Fibroblast of the conjunctiva (primary cell): ENCODE measurements at regions not wholly inside any gene's neighbourhood (a gene's known extent, or its start where the extent isn't known, plus 50 kb on each side); places are given as distances from the start of the nearest gene placed in this dataset.
"Not testable (repeated sequence)": the region's sequence is repeated elsewhere in the genome, so short reads cannot be mapped to it uniquely, and the experiment has no call there.

Source experiments
- DNase-seq: peaks from one replicate; pipeline ENCODE4 v3.0.0-alpha.2; 2010; ENCODE audit warnings: low read depth

- not testable (repeated sequence) for DNase-seq
These were observed 380.0 kb downstream of the ANAPC1 start for GRCh38 chr2:111503844-111504570.

- DNase-seq = not testable (repeated sequence)
These were observed 379.4 kb downstream of the ANAPC1 start for GRCh38 chr2:111504571-111504942.

- not testable (repeated sequence) for DNase-seq
These were observed 378.7 kb downstream of the ANAPC1 start for GRCh38 chr2:111505267-111505666.

GRCh38 chr2:111506936-111507335, 377.1 kb downstream of the ANAPC1 start:
- DNase-seq = not testable (repeated sequence)

- not testable (repeated sequence) for DNase-seq
These were observed 374.6 kb downstream of the ANAPC1 start for GRCh38 chr2:111509225-111509869.

GRCh38 chr2:111510384-111510783, 373.6 kb downstream of the ANAPC1 start:
- not testable (repeated sequence) for DNase-seq

GRCh38 chr2:111511062-111511461, 372.9 kb downstream of the ANAPC1 start:
- not testable (repeated sequence) for DNase-seq

GRCh38 chr2:111512378-111512777, 371.6 kb downstream of the ANAPC1 start:
- not testable (repeated sequence) for DNase-seq

GRCh38 chr2:111514138-111514537, 369.9 kb downstream of the ANAPC1 start:
- not testable (repeated sequence) for DNase-seq

GRCh38 chr2:111517050-111517720, 366.8 kb downstream of the ANAPC1 start:
- DNase-seq = not testable (repeated sequence)

GRCh38 chr2:111517721-111518053, 366.3 kb downstream of the ANAPC1 start:
- DNase-seq = not testable (repeated sequence)

GRCh38 chr2:111519071-111519470, 364.9 kb downstream of the ANAPC1 start:
- no peak for DNase-seq

- peak; percentile 66 for DNase-seq
These were observed 361.7 kb downstream of the ANAPC1 start for GRCh38 chr2:111522231-111522768.

- no peak for DNase-seq
These were observed 361.0 kb downstream of the ANAPC1 start for GRCh38 chr2:111523009-111523408.

GRCh38 chr2:111525026-111525425, 359.0 kb downstream of the ANAPC1 start:
- not testable (repeated sequence) for DNase-seq

- not testable (repeated sequence) for DNase-seq
These were observed 357.9 kb downstream of the ANAPC1 start for GRCh38 chr2:111526041-111526639.

GRCh38 chr2:111527707-111528400, 356.1 kb downstream of the ANAPC1 start:
- not testable (repeated sequence) for DNase-seq

- DNase-seq = not testable (repeated sequence)
These were observed 355.0 kb downstream of the ANAPC1 start for GRCh38 chr2:111529022-111529421.

GRCh38 chr2:111530239-111530965, 353.6 kb downstream of the ANAPC1 start:
- DNase-seq = not testable (repeated sequence)

- DNase-seq = not testable (repeated sequence)
These were observed 351.1 kb downstream of the ANAPC1 start for GRCh38 chr2:111532682-111533556.
